ENCODE measurements at regions not wholly inside any gene's neighbourhood (a gene's known extent, or its start where the extent isn't known, plus 50 kb on each side); places are given as distances from the start of the nearest gene placed in this dataset.
"Not testable (repeated sequence)": the region's sequence is repeated elsewhere in the genome, so short reads cannot be mapped to it uniquely, and the experiment has no call there.

DNA sequence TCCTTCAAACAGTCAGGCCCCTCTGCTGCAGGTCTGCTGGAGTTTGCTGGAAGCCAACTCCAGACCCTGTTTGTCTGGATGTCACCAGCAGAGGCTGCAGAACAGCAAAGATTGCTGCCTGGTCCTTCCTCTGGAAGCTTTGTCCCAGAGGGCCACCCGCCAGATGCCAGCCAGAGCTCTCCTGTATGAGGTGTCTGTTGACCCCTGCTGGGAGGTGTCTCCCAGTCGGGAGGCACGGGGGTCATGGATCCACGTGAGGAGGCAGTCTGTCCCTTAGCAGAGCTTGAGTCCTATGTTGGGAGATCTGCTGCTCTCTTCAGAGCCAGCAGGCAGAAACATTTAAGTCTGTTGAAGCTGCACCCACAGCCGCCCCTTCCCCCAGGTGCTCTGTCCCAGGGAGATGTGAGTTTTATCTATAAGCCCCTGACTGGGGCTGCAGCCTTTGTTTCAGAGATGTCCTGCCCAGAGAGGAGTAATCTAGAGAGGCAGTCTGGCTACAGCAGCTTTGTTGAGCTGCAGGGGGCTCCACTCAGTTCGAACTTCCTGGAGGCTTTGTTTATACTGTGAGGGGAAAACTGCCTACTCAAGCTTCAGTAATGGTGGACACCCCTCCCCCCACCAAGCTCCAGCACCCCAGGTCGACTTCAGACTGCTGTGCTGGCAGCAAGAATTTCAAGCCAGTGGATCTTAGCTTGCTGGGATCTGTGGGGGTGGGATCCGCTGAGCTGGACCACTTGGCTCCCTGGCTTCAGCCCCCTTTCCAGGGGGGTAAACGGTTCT is 72.1 kb downstream of the OGFRL1 start:
- DNase-seq (ENCODE audit: low read depth): not testable (repeated sequence)

DNA sequence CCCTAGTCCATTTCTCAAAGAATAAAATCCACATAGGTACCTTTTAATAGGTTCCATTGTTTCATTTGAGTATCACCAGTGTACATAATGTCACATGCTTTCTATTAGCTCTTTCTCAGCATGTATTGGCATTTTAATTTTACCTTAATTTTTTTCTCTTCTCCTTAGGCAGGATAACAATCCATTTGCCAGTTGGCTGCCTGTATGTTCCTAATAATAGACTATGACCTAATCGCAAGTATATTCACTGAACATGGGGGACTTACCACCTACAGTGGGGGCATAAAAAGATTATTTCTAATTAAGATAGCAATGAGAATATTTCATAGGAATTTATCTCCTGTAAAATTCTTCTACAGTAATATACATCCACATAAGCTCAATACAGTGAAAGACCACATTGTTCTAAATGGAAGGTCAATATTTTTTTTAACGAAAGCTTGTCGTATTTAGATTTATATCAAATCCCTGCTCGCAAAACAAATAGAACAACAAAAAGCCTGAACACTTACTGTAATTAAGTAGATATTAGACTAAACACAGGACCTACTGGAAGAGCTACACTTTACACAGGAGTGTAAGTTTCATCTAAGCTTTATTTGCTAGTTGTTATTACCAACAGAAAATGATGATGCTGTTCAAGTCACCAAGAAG is 76.4 kb downstream of the OGFRL1 start:
- no peak for DNase-seq (ENCODE audit: low read depth)

GRCh38 chr6:71367756-71368155 is 79.1 kb downstream of the OGFRL1 start:
- DNase-seq (ENCODE audit: low read depth): no peak

DNA sequence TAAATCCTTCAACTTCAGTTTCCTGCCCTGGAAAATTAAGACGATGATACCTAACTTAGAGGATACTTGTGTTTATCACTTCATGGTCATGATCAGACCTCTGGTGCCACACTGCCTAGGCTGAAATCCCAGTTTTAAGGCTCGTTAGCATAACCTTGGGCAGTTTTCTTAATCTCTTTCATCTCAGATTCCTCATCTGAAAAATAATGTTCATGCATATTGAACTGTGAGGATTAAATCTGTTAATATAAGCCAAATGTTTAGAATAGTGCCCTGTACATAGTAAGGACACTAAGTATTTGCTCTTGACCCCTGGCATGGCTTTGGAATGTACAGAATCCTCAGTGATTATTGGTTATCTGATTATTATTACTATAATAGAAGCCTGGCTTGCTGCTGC is 79.7 kb downstream of the OGFRL1 start:
- no peak for DNase-seq (ENCODE audit: low read depth)

- DNase-seq (ENCODE audit: low read depth): no peak
These were observed 82.9 kb downstream of the OGFRL1 start for GRCh38 chr6:71371559-71371958.

DNA sequence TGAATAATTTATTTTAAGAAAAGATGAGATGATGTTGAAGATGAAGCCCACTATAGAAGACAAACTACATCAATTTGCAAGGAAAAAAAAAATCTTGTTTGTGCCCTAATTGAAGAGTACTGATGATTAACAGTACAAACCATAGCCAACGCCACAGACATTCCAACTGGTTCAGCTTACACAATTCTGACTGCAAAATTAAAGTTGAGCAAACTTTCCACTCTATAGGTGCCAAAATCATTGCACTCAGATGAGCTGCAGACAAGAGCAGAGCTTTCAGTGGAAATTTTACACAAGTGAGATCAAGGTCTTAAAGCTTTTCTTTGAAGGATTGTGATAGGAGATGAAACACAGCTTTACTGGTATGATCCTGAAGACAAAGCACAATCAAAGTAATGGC is 85.3 kb downstream of the OGFRL1 start:
- no peak for DNase-seq (ENCODE audit: low read depth)

- no peak for DNase-seq (ENCODE audit: low read depth)
These were observed 87.1 kb downstream of the OGFRL1 start for GRCh38 chr6:71375676-71376075.

GRCh38 chr6:71376830-71377229 is 88.2 kb downstream of the OGFRL1 start:
- DNase-seq (ENCODE audit: low read depth): no peak

DNA sequence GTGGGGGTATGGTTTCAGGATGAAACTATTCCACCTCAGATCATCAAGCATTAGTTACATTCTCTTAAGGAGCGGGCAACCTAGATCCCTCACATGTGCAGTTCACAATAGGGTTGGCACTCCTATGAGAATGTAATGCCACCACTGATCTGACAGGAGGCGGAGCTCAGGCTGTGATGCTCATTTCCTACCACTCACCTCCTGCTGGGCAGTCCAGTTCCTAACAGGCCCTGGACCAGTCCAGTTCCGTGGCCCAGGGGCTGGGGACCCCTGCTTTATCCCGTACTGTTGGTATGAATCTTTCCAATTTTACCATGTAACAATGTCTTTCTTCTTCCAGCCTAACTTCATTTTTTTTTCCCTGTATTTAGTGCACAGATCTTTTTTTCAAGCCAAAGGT is 94.9 kb downstream of the OGFRL1 start:
- no peak for DNase-seq (ENCODE audit: low read depth)

DNA sequence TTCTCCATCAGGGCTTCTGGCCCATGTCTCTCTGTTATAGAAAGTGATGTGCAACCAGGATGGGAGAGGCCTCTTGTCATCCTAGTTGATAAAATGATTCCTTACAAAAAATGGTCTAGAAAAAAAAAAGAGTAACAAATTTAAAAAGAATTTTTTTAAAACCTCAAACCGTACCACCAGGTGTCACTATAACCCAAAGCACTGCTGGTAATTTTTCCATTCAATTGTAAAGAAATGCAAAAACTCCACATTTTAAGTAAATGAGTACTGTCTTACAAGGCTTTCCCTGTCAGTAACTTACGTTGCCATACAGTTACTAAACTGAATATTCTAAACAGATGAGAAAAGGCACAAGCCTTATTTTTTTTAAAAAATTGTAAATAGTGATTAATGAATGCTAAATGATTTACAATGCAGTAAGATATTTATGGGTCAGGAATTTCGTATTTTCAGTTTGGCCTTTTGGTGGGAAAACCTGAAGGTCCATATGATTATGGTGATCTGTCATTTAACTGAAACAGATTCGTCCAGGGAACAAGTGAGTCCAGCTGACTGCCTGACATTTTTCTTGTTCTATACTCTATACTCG is 95.4 kb downstream of the OGFRL1 start:
- DNase-seq (ENCODE audit: low read depth): no peak

- DNase-seq (ENCODE audit: low read depth): no peak
These were observed 96.7 kb downstream of the OGFRL1 start for GRCh38 chr6:71385111-71385822.

DNA sequence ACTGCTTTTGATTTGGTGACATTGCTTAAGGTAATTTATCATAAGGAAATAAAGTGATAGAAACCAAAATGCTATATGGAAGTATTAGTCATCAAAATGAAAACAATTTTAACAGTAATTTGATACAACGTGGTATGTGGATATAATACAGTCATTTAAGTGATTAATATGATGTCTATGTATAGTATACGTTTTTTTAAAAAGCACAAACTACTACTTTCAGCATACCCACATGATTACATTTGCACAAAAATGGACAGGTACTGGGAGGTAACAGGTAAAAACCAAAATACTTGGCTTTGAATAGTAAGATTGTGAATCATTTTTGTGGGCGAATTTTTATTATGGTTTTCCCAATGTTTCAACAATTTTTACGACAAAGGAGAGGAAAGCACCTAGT is 97.6 kb downstream of the OGFRL1 start:
- no peak for DNase-seq (ENCODE audit: low read depth)

DNA sequence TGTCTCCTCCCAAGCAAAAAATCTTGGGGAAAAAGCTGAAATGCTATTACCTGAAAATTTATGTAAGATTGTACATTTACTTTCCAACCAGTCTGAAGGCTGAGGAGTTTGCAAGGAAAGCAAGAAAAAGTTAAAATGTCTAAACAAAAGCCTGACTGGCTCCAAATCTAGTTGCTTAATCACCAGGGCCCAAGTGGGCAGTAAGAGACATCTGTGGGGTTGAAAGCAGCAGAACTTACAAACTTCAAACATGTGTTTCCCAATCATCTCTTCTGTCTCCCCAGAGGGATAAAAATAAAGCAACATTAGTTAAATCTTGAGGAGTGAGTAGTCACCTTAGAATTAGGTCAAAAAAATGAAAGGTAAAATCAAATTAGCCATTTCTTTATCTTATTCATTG is 98.6 kb downstream of the OGFRL1 start:
- no peak for DNase-seq (ENCODE audit: low read depth)

- DNase-seq (ENCODE audit: low read depth): no peak
These were observed 99.6 kb downstream of the OGFRL1 start for GRCh38 chr6:71388068-71388744.

GRCh38 chr6:71388856-71389527 is 100.4 kb downstream of the OGFRL1 start:
- DNase-seq (ENCODE audit: low read depth): no peak

DNA sequence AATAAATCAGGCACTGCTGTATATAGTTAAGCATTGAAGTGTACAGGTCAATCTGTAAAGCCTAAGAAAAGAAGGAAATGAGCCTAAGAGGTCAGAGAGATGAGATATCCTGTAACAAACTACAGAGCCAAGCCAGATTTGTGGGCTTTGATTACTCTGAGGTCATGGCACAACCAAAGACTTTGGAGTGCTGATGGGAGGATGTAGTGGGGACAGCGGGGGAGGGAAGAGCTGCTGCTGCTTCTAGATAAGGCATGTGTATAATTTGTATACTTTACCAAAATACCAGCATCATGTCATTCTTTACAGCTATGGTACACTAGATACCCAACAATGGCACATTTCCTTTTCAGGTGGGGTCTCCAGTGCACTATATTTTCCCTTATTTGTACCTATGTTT is 102.5 kb downstream of the OGFRL1 start:
- DNase-seq (ENCODE audit: low read depth): no peak

GRCh38 chr6:71392276-71392675 is 103.7 kb downstream of the OGFRL1 start:
- no peak for DNase-seq (ENCODE audit: low read depth)

GRCh38 chr6:71393471-71393870 is 104.9 kb downstream of the OGFRL1 start:
- no peak for DNase-seq (ENCODE audit: low read depth)

- DNase-seq (ENCODE audit: low read depth): no peak
These were observed 105.4 kb downstream of the OGFRL1 start for GRCh38 chr6:71393981-71394432.

GRCh38 chr6:71394926-71395325 is 106.3 kb downstream of the OGFRL1 start:
- DNase-seq (ENCODE audit: low read depth): no peak

DNA sequence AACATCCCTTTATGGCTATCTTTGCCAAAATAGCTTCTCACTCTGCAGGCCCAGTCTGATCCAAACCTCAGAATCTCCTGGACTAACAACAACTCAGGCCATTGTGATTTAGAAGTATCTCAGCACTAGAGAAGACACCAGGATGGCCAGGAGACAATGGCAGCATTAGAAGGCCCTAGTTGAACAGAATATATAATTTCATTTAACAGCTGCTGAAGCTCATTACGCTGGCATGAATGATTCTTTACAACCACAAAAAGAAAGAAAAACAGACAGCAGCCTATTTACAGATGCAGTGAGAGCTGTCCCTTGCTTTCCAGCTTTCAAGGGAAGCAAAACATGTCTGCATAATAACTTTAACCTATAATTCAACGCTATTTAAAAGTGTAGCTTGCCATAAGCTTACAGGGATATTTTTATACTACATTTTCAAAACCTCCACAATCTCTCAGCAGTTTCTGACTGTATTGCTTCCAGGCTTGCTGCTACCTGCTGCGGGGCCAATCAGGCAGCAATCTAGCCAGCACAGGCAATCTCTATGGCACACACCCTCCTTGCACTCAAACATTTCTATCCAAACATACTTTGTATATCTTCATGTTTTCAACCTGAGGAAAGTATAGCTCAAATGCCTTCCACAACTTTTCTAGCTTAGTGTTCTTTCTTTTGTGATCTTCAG is 107.3 kb downstream of the OGFRL1 start:
- DNase-seq (ENCODE audit: low read depth): no peak
